HG02642 (cell line): ENCODE measurements at regions not wholly inside any gene's neighbourhood (a gene's known extent, or its start where the extent isn't known, plus 50 kb on each side); places are given as distances from the start of the nearest gene placed in this dataset.
"Not testable (repeated sequence)": the region's sequence is repeated elsewhere in the genome, so short reads cannot be mapped to it uniquely, and the experiment has no call there.

Source experiments
- ATAC-seq: cut with Tn5 transposase; IDR thresholded peaks from one replicate; pipeline ENCODE4 v1.9.1; 2021; ENCODE audit warnings: mild to moderate bottlenecking; ENCODE audit not compliant: unreplicated experiment, poor library complexity

- ATAC-seq: no peak
These were observed 73.9 kb upstream of the TENM4 start for GRCh38 chr11:79514695-79515094.

DNA sequence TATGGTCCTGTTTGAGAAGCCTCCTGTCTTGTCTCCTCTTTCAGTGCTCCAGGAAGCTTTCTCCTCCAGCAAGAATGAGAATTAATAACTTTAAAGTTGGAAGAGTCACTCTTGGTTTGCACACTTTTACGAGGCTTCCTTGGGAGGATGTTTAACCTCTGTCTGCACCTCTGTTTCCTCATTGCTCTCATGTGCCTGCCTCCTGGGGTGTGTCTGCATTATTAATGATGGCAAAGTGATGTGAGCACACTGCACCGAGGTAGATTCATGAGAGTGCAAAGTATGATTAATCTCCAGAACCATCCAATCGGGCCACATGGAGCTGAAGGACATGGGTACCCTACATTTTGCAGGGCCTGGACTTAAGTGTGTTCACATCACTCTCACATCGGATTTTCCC, 73.5 kb upstream of the TENM4 start:
- no peak for ATAC-seq

DNA sequence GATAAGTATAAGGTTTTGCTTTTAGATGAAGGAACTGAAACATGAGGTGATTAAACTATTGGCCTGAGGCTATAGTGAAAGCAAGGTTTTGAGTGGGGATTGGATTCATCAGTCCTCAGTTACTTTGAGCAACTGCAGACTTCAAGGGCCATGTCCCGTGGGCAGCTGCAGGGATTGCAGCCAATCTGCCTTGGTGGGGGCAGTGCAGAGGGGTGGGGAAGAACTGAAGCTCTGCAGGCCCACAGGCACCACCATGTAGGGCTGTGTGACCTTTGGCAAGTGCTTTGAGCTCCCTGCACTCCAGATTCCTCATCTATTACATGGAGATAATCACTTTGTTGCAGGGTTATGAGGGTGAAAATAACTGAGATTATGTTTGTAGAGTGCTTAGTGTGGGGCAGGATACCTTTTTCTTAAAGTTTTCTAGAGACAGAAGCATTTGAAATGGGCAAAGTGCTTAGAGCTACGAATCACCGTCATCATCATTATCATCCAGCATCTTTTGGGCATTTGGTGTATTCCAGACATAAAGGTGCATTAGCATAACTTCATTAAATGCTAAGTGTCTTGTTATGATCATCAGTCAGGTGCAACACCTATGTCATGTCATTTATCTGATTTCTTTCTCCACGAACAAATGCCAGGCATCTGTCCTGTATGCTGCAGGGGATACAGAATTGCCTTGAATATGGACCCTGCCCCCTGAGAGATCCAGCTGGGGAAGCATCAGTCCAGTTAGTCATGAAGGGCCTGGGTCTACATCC, 72.1 kb upstream of the TENM4 start:
- ATAC-seq: no peak

DNA sequence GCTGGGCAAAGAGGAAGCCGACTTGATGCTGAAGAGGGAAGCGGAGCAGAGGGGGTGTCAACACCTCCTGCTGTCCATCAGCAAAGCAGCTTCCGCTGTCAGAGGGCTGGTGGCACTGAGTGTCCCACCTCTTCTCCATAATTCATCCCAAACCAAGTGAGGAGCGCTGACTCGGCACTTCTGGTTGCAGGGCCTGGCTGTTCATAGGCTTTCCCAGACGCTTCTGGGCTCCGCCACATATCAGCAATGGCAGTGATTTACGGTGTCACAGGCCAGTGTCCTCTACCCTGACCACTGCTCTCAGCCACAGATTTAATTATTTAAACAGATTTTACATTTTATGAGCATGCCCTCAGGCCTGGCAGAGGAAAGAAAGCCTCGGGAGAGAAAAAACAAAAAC, 70.1 kb upstream of the TENM4 start:
- no peak for ATAC-seq

DNA sequence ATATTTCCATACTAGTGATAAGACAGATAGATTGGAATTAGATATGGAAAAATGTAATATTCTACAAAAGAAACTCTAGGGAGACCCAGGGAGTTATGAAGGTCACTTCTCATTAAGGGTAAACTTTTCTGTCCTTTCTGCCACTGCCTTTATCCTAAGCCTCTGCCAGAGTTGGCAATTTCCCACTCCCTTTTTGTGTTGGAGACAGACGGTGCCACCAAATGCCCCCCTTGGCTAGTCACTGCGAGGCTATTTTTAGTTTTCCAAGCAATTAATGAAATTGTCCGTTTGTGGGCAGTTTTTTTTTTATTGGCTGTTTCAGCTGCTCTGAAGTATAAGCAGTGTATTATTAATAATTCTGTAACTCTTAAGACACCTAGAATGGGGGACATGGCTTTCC, 67.6 kb upstream of the TENM4 start:
- no peak for ATAC-seq

DNA sequence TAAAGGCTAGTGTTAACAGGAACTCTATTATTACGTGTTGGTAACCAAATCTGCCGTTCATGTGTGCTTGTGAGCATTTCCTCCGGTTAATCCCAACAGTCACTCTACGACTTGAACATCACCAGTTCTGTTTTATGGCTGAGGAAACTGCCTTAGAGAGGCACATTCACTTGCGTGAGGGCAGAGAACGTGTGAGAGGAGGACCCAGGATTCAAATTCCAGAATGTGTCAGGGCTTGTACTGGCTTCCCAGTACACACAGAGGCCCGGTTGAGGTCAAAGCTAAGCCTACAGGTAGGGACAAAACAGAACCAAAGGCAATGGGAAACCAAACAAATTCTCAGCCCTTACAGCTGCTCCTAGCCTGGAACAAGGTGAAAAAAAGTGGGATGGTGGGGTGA, 66.9 kb upstream of the TENM4 start:
- ATAC-seq: no peak

GRCh38 chr11:79506734-79507344, 66.0 kb upstream of the TENM4 start:
- ATAC-seq: no peak

DNA sequence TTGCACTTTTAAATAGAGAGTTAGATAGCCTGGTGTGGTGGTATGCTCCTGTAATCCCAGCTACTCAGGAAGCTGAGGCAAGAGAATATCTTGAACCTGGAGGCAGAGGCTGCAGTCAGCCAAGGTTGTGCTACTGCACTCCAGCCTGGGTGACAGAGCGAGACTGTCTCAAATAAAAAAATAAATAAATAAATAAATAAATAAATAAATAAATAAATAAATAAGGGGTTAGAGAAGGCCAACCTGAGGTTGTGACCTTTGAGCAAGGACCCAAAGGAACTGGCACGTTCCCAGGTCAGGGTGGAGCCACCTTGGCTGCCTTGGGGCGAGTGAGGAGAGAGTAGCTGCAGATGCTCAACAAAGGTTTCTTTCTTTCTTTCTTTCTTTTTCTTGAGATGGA, 65.3 kb upstream of the TENM4 start:
- ATAC-seq: no peak

DNA sequence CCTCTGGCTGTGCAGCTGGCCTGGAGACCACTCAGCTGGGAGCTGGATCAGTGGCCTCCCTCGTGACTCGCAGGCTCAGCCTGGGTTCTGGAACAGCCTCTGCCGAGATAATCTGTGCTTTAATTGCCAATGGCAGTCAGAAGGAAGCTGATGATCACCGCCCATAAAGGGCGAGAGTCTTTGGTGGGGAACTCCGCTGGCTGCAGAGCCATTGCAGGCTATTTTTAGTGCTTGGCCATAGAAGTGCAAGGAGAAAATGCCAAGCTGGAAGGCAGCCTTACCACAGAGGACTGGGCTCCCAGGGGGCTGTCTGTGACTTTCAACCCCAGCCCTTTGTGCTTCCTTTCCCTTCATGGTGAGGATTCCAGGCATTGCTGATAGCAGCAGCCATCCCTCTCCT, 62.2 kb upstream of the TENM4 start:
- ATAC-seq: no peak

GRCh38 chr11:79501707-79502106, 60.9 kb upstream of the TENM4 start:
- no peak for ATAC-seq

DNA sequence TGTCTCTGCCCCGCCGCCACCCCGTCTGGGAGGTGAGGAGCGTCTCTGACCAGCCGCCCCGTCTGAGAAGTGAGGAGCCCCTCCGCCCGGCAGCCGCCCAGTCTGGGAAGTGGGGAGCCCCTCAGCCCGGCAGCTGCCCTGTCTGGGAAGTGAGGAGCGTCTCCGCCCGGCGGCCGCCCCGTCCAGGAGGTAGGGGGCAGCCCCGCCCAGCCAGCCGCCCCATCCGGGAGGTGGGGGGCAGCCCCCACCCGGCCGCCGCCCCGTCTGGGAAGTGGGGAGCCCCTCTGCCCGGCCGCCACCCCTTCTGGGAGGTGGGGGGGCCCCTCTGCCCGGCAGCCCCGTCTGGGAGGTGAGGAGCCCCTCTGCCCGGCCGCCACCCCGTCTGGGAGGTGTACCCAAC, 59.1 kb upstream of the TENM4 start:
- ATAC-seq: not testable (repeated sequence)

- no peak for ATAC-seq
These were observed 57.8 kb upstream of the TENM4 start for GRCh38 chr11:79498667-79499066.

GRCh38 chr11:79493555-79494171, 52.8 kb upstream of the TENM4 start:
- peak; percentile 84 for ATAC-seq

GRCh38 chr11:79492008-79492407, 51.2 kb upstream of the TENM4 start:
- no peak for ATAC-seq
